Muscle of leg (tissue), 3 donors: ENCODE measurements at regions not wholly inside any gene's neighbourhood (a gene's known extent, or its start where the extent isn't known, plus 50 kb on each side); places are given as distances from the start of the nearest gene placed in this dataset.

Experiments used
- DNase-seq: peaks from one replicate; pipeline ENCODE4 v3.0.0; 2013
- H3K27ac ChIP-seq: one replicate; pipeline ENCODE4 v1.5.1; 2013; ENCODE audit warnings: mild to moderate bottlenecking, low read length, control low read depth
- H3K27me3 ChIP-seq: one replicate; pipeline ENCODE4 v1.6.1; 2013; ENCODE audit warnings: low read length; ENCODE audit not compliant: control insufficient read depth, insufficient read depth
- H3K36me3 ChIP-seq: one replicate; pipeline ENCODE4 v1.6.1; 2013; ENCODE audit warnings: low read length; ENCODE audit not compliant: control insufficient read depth, insufficient read depth
- H3K4me1 ChIP-seq: one replicate; pipeline ENCODE4 v1.6.1; 2013; ENCODE audit warnings: low read length; ENCODE audit not compliant: control insufficient read depth, insufficient read depth
- H3K4me3 ChIP-seq: one replicate; pipeline ENCODE4 v1.5.1; 2013; ENCODE audit warnings: low read length, control low read depth
- H3K9me3 ChIP-seq: replicated peaks from 2 replicates; pipeline ENCODE4 v1.6.1; 2013; ENCODE audit warnings: low read depth, low read length; ENCODE audit not compliant: control insufficient read depth
- WGBS: methylation state at CpG from one replicate; pipeline ENCODE4 v1.1.5; 2013; ENCODE audit warnings: missing lambda C conversion rate; ENCODE audit not compliant: insufficient coverage; 5-methylcytosine and 5-hydroxymethylcytosine counted together

DNA sequence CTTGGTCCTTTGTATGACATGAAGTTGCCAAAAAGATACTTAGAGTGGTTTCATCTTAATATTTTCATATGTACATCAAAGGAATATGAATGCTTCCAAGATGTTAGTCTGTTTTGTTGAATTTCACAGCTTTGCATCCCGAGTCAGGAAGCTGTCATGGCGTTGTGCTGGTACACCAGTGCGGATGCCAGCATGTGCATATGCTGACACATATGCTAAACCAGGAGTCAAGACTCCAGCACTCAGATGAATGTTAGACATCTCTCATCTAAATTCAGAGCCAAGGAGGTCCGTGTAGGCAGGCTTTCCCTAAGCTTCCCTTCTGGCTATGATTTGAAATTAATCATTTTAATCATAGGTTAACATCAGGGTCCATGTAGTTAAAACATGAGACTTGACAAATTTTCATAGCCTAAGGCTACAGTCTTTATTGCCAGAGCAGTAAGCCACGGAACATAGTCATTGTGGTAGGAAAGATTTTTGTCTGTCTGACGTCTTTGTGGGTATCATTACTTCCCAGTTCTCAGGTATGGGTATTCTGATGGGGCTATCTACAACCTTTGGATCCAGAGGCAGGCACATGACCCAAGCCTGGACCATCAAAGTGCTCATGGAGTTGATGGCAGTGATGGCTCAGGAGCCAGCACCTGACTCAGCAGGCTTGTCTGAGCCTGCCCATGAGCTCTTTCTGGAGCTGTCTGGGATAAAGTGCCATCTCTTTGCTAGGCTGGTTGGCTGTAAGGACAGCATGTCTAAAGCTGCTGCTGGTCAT is 246.1 kb downstream of the KCNRG start:
- 95% methylated on average over 3 of the region's 6 CpGs for WGBS
- Histone ChIP-seq H3K4me3 (no peak overlapping the region), H3K4me1 (no peaks in the 10 kb centered on the region), H3K27ac (no peak overlapping the region), H3K27me3 (no peaks in the 10 kb centered on the region), H3K9me3 (no peaks in the 10 kb centered on the region), H3K36me3 (no peaks in the 10 kb centered on the region)
- DNase-seq = no peak

DNA sequence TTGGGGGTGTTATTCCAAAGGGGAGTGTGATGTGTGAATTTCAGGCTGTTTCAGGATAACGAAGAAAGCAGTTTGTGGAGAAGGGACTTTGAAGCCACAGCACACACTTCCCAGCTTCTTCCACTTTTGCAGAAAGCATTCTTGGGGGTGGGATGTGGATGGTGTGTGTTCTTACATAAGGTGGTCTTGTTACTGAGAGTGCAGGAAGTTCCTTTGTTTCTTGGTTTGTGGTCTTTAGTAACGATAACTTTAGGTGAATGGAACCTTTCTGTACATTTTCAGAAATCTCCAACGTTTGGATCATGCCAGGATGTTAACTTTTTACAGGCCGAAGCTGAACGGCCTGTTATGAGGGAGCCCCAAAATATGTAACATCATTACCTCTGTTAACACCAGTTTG is 251.8 kb downstream of the KCNRG start:
- WGBS = no CpG with 5 or more reads among the region's 5 CpGs
- Histone ChIP-seq H3K4me3 (no peak overlapping the region), H3K9me3 (no peaks in the 10 kb centered on the region), H3K27me3 (no peaks in the 10 kb centered on the region), H3K4me1 (no peaks in the 10 kb centered on the region), H3K27ac (no peak overlapping the region), H3K36me3 (no peaks in the 10 kb centered on the region)
- DNase-seq = no peak

DNA sequence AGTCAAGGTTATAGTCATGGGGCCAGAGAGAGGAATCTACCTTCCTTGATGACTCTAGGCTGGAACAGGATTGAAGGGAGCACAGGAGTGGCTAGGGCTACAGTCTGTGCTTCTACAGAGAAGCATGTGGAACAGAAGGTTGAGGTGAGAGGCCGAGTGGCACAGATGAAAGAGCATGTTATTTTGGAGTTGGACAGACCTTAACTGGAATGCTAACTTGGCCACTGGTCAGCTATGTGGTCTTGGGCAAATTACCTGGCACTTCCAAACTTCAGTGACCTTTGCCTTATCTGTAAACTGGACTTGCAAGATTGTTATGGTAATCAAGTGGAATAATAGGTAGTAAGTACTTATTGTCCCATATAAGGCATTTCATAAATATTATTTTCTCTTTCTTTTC is 252.7 kb downstream of the KCNRG start:
- Histone ChIP-seq H3K36me3 (no peaks in the 10 kb centered on the region), H3K4me1 (no peaks in the 10 kb centered on the region)

DNA sequence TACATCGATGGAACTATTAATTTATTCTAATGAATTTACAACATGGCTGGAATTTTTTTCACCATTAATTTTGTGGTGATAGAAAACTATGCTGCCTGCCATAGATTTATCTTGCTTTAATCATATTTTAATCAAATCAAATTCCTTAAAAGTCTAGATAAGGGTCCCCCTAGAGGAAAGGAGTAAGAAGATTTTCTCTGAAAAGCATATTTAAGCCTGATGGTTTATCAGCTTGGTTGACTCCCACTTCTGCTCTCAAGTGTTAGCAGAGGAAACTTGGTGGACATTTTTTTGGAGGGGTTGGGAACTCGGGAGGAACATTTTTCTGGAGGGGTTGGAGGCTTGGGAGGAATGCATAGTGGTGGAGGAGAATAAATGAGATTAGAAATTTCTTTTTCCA is 253.3 kb downstream of the KCNRG start:
- no peak overlapping the region for H3K4me3 ChIP-seq
- no peak overlapping the region for H3K27ac ChIP-seq
- H3K36me3 ChIP-seq = no peaks in the 10 kb centered on the region
- 33% methylated on average over 1 of the region's 2 CpGs for WGBS
- H3K4me1 ChIP-seq = no peaks in the 10 kb centered on the region
- H3K27me3 ChIP-seq = no peaks in the 10 kb centered on the region
- no peak for DNase-seq
- no peaks in the 10 kb centered on the region for H3K9me3 ChIP-seq

More for the DNA sequence above, 252.7 kb downstream of the KCNRG start:
- DNase-seq = no peak
- Histone ChIP-seq H3K9me3 (no peaks in the 10 kb centered on the region), H3K27me3 (no peaks in the 10 kb centered on the region), H3K4me3 (no peak overlapping the region), H3K27ac (no peak overlapping the region)
- 86% methylated on average over 1 of the region's 1 CpG for WGBS

DNA sequence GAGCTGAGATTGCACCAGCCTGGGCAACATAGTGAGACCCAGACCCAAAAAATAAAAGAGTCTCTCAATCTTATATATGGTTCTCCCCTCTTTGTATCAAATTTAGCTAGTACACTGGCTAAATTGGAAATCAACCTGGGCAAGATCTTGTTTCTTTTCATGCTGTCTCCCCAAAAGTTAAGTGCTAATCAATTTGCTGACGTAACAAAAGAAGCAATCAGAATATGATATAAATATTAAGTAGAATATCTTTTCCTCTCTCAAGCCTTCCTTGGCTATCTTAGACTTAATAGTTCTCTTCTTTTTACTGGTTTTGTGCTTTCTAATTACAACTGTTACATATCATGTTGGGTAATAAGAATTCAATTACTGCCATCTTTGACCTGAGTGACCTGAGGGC is 258.9 kb downstream of the KCNRG start:
- no peak for DNase-seq

DNA sequence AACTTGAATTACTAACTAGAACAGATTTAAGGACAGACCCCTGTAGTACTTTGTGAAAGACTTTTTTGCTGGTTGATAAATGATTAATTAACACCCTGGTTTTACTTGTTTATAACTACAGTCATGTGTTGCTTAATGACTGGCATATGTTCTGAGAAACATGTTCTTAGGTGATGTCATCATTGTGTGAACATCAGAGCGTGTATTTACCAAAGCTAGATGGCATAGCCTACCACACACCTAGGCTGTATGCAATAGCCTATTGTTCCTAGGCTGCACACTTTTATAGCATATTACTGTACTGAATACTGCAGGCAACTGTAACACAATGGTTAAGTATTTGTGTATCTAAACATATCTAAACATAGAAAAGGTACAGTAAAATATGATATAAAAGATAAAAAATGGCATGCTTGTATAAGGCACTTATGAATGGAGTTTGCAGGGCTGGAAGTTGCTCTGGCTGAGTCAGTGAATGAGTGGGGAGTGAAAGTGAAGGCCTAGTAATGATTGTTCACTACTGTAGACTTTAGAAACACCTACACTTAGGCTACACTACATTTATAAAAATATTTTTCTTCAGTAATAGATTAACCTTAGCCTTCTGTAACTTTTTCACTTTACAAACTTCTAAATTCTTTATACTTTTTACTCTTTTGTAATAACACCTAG is 260.3 kb downstream of the KCNRG start:
- WGBS = no CpG with 5 or more reads among the region's 1 CpG

More for the DNA sequence above, 258.9 kb downstream of the KCNRG start:
- no peaks in the 10 kb centered on the region for H3K4me1 ChIP-seq
- H3K4me3 ChIP-seq = no peak overlapping the region
- H3K27ac ChIP-seq = no peak overlapping the region
- H3K9me3 ChIP-seq = peaks cover 3% of the 10 kb centered on the region
- H3K36me3 ChIP-seq = no peaks in the 10 kb centered on the region
- H3K27me3 ChIP-seq = no peaks in the 10 kb centered on the region
- WGBS = no CpG with 5 or more reads among the region's 1 CpG

DNA sequence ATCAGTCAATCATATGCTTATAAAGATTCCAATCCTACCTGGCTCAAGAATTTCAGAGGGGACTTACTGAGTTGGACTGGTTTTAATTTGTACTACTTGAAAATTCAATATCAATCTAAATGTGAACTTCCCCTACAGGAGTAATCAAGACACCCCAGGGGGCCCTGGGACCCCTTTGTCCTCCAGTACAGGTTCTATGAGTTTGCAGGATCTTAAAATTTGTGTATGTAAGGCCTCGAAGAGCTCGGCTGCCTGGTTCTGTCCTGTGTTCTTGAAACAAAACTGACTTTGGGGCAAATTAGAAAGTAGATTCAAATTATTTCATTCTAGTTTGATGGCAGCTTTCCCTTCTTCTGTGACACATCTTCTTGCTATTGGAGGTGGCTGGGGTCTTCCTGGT is 261.3 kb downstream of the KCNRG start:
- no peak overlapping the region for H3K4me3 ChIP-seq
- no peak for DNase-seq
- no peaks in the 10 kb centered on the region for H3K4me1 ChIP-seq
- WGBS = 83% methylated on average over 2 of the region's 2 CpGs
- no peaks in the 10 kb centered on the region for H3K27me3 ChIP-seq
- no peak overlapping the region for H3K27ac ChIP-seq
- no peaks in the 10 kb centered on the region for H3K36me3 ChIP-seq
- H3K9me3 ChIP-seq = peaks cover 3% of the 10 kb centered on the region

More for the DNA sequence above, 260.3 kb downstream of the KCNRG start:
- Histone ChIP-seq H3K27ac (no peak overlapping the region), H3K4me1 (no peaks in the 10 kb centered on the region), H3K27me3 (no peaks in the 10 kb centered on the region), H3K9me3 (peaks cover 3% of the 10 kb centered on the region), H3K36me3 (no peaks in the 10 kb centered on the region), H3K4me3 (no peak overlapping the region)
- DNase-seq = no peak

DNA sequence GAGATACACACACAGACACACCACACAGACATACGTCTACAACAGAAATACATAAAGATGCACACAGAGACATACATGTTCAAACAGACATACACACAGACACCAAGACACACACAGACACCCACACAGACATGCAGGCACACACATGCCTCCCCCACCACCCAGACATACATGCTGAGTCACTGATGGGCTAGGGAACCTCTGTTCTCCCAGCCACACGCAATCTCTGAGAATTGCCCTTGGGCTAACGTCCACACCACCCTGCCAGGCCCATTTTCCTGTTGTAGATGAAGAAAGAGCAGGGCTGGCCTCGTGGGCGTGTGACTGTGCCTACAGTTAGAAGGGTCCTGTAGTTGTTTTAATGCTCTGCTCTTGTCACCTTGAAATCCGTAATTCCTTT is 261.9 kb downstream of the KCNRG start:
- no peak overlapping the region for H3K4me3 ChIP-seq
- H3K27me3 ChIP-seq = no peaks in the 10 kb centered on the region
- DNase-seq = no peak
- peaks cover 6% of the 10 kb centered on the region for H3K9me3 ChIP-seq
- H3K4me1 ChIP-seq = no peaks in the 10 kb centered on the region
- no peak overlapping the region for H3K27ac ChIP-seq
- 90% methylated on average over 1 of the region's 6 CpGs for WGBS
- H3K36me3 ChIP-seq = no peaks in the 10 kb centered on the region

DNA sequence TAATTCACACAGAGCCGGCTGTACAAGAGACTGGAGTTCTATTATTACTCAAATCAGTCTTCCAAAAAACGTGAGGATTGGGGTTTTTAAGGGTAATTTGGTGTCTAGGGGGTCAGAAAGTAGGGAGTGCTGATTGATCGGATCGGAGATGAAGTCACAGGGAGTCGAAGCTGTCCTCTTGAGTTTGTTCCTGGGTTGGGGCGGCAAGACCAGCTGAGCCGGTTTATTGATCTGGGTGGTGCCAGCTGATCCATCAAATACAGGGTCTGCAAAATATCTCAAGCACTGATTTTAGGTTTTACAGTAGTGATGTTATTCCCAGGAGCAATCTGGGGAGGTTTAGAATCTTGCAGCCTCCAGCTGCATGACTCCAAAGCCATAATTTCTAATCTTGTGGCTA is 262.7 kb downstream of the KCNRG start:
- no peak for DNase-seq
- H3K27me3 ChIP-seq = no peaks in the 10 kb centered on the region
- no peak overlapping the region for H3K4me3 ChIP-seq
- H3K27ac ChIP-seq = no peak overlapping the region
- H3K36me3 ChIP-seq = no peaks in the 10 kb centered on the region
- H3K4me1 ChIP-seq = no peaks in the 10 kb centered on the region
- 96% methylated on average over 4 of the region's 7 CpGs for WGBS
- H3K9me3 ChIP-seq = peaks cover 6% of the 10 kb centered on the region

DNA sequence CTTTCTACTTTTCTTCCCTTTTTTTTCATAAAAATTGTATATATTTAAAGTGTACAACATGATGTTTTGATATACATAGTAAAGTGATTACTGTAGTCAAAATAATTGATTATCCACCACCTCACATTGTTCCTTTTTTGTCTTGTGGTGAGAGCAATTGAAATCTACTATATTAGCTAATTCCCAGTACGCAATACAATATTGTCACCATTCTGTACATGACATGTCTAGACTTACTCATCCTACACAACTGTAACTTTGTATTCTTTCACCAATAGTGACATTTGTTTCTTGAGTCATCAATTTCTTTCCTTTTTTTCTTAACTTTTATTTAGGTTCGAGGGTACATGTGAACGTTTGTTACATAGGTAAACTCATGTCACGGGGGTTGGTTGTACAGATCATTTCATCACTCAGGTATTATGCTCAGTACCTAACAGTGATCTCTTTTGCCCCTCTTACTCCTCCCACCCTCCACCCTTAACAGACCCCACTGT is 265.2 kb downstream of the KCNRG start:
- Histone ChIP-seq H3K27ac (no peak overlapping the region), H3K9me3 (peaks cover 6% of the 10 kb centered on the region), H3K4me3 (no peak overlapping the region), H3K4me1 (no peaks in the 10 kb centered on the region), H3K36me3 (no peaks in the 10 kb centered on the region), H3K27me3 (no peaks in the 10 kb centered on the region)
- DNase-seq = no peak
- WGBS = no CpG with 5 or more reads among the region's 4 CpGs
